ENCODE measurements at regions not wholly inside any gene's neighbourhood (a gene's known extent, or its start where the extent isn't known, plus 50 kb on each side); places are given as distances from the start of the nearest gene placed in this dataset.

- TF ChIP-seq CTCF (IDR thresholded peaks at IDR 0.05) = no peak
- TF ChIP-seq POLR2A (IDR thresholded peaks at IDR 0.05) = no peak
Observed at GRCh38 chr6:47371139-47371869, 61.6 kb upstream of the TNFRSF21 start.
